GM21717 (cell line): ENCODE measurements at regions not wholly inside any gene's neighbourhood (a gene's known extent, or its start where the extent isn't known, plus 50 kb on each side); places are given as distances from the start of the nearest gene placed in this dataset.
A peak's percentile ranks its signal among the peaks of the same experiment; 100 is the strongest.
"Not testable (repeated sequence)": the region's sequence is repeated elsewhere in the genome, so short reads cannot be mapped to it uniquely, and the experiment has no call there.

Experiments used
- ATAC-seq: cut with Tn5 transposase; IDR thresholded peaks from one replicate; pipeline ENCODE4 v1.9.1; 2021; ENCODE audit warnings: mild to moderate bottlenecking, moderate library complexity; ENCODE audit not compliant: unreplicated experiment

GRCh38 chr5:86337667-86338460, 279.9 kb upstream of the COX7C start:
- no peak for ATAC-seq

- peak; percentile 75 for ATAC-seq
These were observed 263.1 kb upstream of the COX7C start for GRCh38 chr5:86354664-86355063.

GRCh38 chr5:86360801-86361200, 256.9 kb upstream of the COX7C start:
- ATAC-seq, result peak; percentile 47

- no peak for ATAC-seq
These were observed 246.7 kb upstream of the COX7C start for GRCh38 chr5:86371061-86371460.

- no peak for ATAC-seq
These were observed 243.1 kb upstream of the COX7C start for GRCh38 chr5:86374611-86375010.

GRCh38 chr5:86376214-86376613, 241.5 kb upstream of the COX7C start:
- no peak for ATAC-seq

GRCh38 chr5:86403190-86403589, 214.6 kb upstream of the COX7C start:
- ATAC-seq, result no peak

- no peak for ATAC-seq
These were observed 213.5 kb upstream of the COX7C start for GRCh38 chr5:86404256-86404655.

- no peak for ATAC-seq
These were observed 210.0 kb upstream of the COX7C start for GRCh38 chr5:86407711-86408110.

GRCh38 chr5:86411596-86411995, 206.1 kb upstream of the COX7C start:
- no peak for ATAC-seq

GRCh38 chr5:86427158-86427557, 190.6 kb upstream of the COX7C start:
- no peak for ATAC-seq

GRCh38 chr5:86439593-86440110, 178.1 kb upstream of the COX7C start:
- ATAC-seq, result no peak

- ATAC-seq, result no peak
These were observed 175.6 kb upstream of the COX7C start for GRCh38 chr5:86442036-86442745.

GRCh38 chr5:86447362-86447761, 170.4 kb upstream of the COX7C start:
- ATAC-seq, result no peak

GRCh38 chr5:86452251-86452650, 165.5 kb upstream of the COX7C start:
- no peak for ATAC-seq

- no peak for ATAC-seq
These were observed 157.2 kb upstream of the COX7C start for GRCh38 chr5:86460519-86460918.

GRCh38 chr5:86461169-86461956, 156.4 kb upstream of the COX7C start:
- ATAC-seq, result no peak

- ATAC-seq, result no peak
These were observed 154.4 kb upstream of the COX7C start for GRCh38 chr5:86463339-86463738.

GRCh38 chr5:86465052-86465838, 152.5 kb upstream of the COX7C start:
- ATAC-seq, result no peak

GRCh38 chr5:86466721-86467120, 151.0 kb upstream of the COX7C start:
- ATAC-seq, result not testable (repeated sequence)

- no peak for ATAC-seq
These were observed 135.7 kb upstream of the COX7C start for GRCh38 chr5:86482008-86482407.
